Tibial nerve (tissue), 4 donors: ENCODE measurements at regions not wholly inside any gene's neighbourhood (a gene's known extent, or its start where the extent isn't known, plus 50 kb on each side); places are given as distances from the start of the nearest gene placed in this dataset.

Source experiments
- DNase-seq, 2 donors: peaks; one replicate each; pipeline ENCODE4 v3.0.0-alpha.2; 2019; ENCODE audit warnings: low spot score in 2 of 2
- H3K27ac ChIP-seq, 4 donors: fragments of 200-600 bp; sonication (generic) in 3 of 4; one replicate each; pipeline ENCODE4 v1.5.1; 2017 to 2019; ENCODE audit warnings: mild to moderate bottlenecking in 1 of 4
- H3K27me3 ChIP-seq, 2 donors: fragments of 200-600 bp; sonication (generic) in 1 of 2; one replicate each; pipeline versions ENCODE4 v1.5.1 to v1.6.0; 2017 to 2019
- H3K36me3 ChIP-seq, 3 donors: fragments of 200-600 bp; sonication (generic); one replicate each; pipeline ENCODE4 v1.5.1; 2018 to 2019
- H3K4me1 ChIP-seq, 4 donors: fragments of 200-600 bp; sonication (generic) in 3 of 4; one replicate each; pipeline ENCODE4 v1.5.1; 2017 to 2019
- H3K4me3 ChIP-seq, 4 donors: fragments of 200-600 bp; sonication (generic) in 3 of 4; one replicate each; pipeline ENCODE4 v1.5.1; 2017 to 2019; ENCODE audit warnings: mild to moderate bottlenecking in 1 of 4, moderate library complexity in 1 of 4
- H3K9me3 ChIP-seq, 4 donors: fragments of 200-600 bp; sonication (generic) in 3 of 4; one replicate each; pipeline ENCODE4 v1.5.1; 2017 to 2019
- CTCF ChIP-seq, 5 experiments: fragments of 200-600 bp in 3 of 5; fragments of 450-650 bp in 2 of 5; sonication (generic) in 3 of 5; IDR thresholded peaks; one replicate each; pipeline ENCODE4 v1.5.1; 2016 to 2019; ENCODE audit warnings: antibody characterized with exemption in 5 of 5, mild to moderate bottlenecking in 3 of 5, moderate library complexity in 2 of 5
- EP300 ChIP-seq, 2 donors: sonication (generic); formaldehyde crosslinking; IDR thresholded peaks; one replicate each; pipeline ENCODE4 v1.6.1; 2017; ENCODE audit warnings: antibody characterized with exemption in 2 of 2, mild to moderate bottlenecking in 1 of 2
- POLR2A ChIP-seq, 2 donors: fragments of 450-650 bp; IDR thresholded peaks; one replicate each; pipeline ENCODE4 v1.6.1; 2017; ENCODE audit warnings: antibody characterized with exemption in 2 of 2, mild to moderate bottlenecking in 2 of 2, moderate library complexity in 2 of 2
- WGBS, 2 donors: methylation state at CpG; one replicate each; pipeline ENCODE4 v1.1.5; 2018; 5-methylcytosine and 5-hydroxymethylcytosine counted together

- no peaks in the 10 kb centered on the region for H3K36me3 ChIP-seq
- no peak overlapping the region for H3K27ac ChIP-seq
- H3K4me3 ChIP-seq: no peak overlapping the region
- WGBS, 2 donors: 73 to 83% methylated on average over 2 of the region's 2 CpGs
- H3K27me3 ChIP-seq: no peaks in the 10 kb centered on the region
- no peak for TF ChIP-seq CTCF (IDR thresholded peaks at IDR 0.05)
- TF ChIP-seq POLR2A (IDR thresholded peaks at IDR 0.05): no peak
- peak in 1 of 2 donors; percentile 43 for TF ChIP-seq EP300 (IDR thresholded peaks at IDR 0.05)
- no peak for DNase-seq
- H3K4me1 ChIP-seq: no peaks in the 10 kb centered on the region
- H3K9me3 ChIP-seq: no peaks in the 10 kb centered on the region
These were observed 1325.4 kb upstream of the ZEB2 start for GRCh38 chr2:145845207-145845894.

GRCh38 chr2:145841973-145842372 lies 1322.1 kb upstream of the ZEB2 start:
- Histone ChIP-seq H3K4me3 (no peak overlapping the region), H3K36me3 (no peaks in the 10 kb centered on the region), H3K27me3 (no peaks in the 10 kb centered on the region), H3K4me1 (no peaks in the 10 kb centered on the region), H3K9me3 (no peaks in the 10 kb centered on the region), H3K27ac (no peak overlapping the region)
- DNase-seq: no peak
- 93% methylated on average over 3 of the region's 3 CpGs for WGBS, 2 donors
- TF ChIP-seq POLR2A (IDR thresholded peaks at IDR 0.05) (no peak), EP300 (IDR thresholded peaks at IDR 0.05) (no peak), CTCF (IDR thresholded peaks at IDR 0.05) (no peak)

- 88 to 96% methylated on average over 3 of the region's 3 CpGs for WGBS, 2 donors
- DNase-seq: no peak
- no peak overlapping the region for H3K27ac ChIP-seq
- no peaks in the 10 kb centered on the region for H3K4me1 ChIP-seq
- TF ChIP-seq EP300 (IDR thresholded peaks at IDR 0.05) (no peak), POLR2A (IDR thresholded peaks at IDR 0.05) (no peak), CTCF (IDR thresholded peaks at IDR 0.05) (no peak)
- no peaks in the 10 kb centered on the region for H3K27me3 ChIP-seq
- H3K36me3 ChIP-seq: no peaks in the 10 kb centered on the region
- H3K9me3 ChIP-seq: no peaks in the 10 kb centered on the region
- no peak overlapping the region for H3K4me3 ChIP-seq
These were observed 1317.1 kb upstream of the ZEB2 start for GRCh38 chr2:145836986-145837385.

GRCh38 chr2:145835665-145836064 lies 1315.7 kb upstream of the ZEB2 start:
- Histone ChIP-seq H3K9me3 (no peaks in the 10 kb centered on the region), H3K36me3 (no peaks in the 10 kb centered on the region), H3K4me3 (no peak overlapping the region), H3K4me1 (no peaks in the 10 kb centered on the region), H3K27ac (no peak overlapping the region), H3K27me3 (no peaks in the 10 kb centered on the region)
- WGBS, 2 donors: 73 to 75% methylated on average over 1 of the region's 1 CpG
- no peak for DNase-seq
- TF ChIP-seq EP300 (IDR thresholded peaks at IDR 0.05) (no peak), CTCF (IDR thresholded peaks at IDR 0.05) (no peak), POLR2A (IDR thresholded peaks at IDR 0.05) (no peak)

- Histone ChIP-seq H3K27ac (no peak overlapping the region), H3K27me3 (no peaks in the 10 kb centered on the region), H3K9me3 (no peaks in the 10 kb centered on the region), H3K4me1 (no peaks in the 10 kb centered on the region), H3K36me3 (no peaks in the 10 kb centered on the region), H3K4me3 (no peak overlapping the region)
- WGBS, 2 donors: 88 to 91% methylated on average over 5 of the region's 5 CpGs
- TF ChIP-seq EP300 (IDR thresholded peaks at IDR 0.05): no peak
- TF ChIP-seq POLR2A (IDR thresholded peaks at IDR 0.05): no peak
- no peak for TF ChIP-seq CTCF (IDR thresholded peaks at IDR 0.05)
- DNase-seq: no peak
These were observed 1312.8 kb upstream of the ZEB2 start for GRCh38 chr2:145832681-145833080.
